ENCODE measurements at regions not wholly inside any gene's neighbourhood (a gene's known extent, or its start where the extent isn't known, plus 50 kb on each side); places are given as distances from the start of the nearest gene placed in this dataset.

GRCh38 chr4:152234571-152234970, 301.3 kb downstream of the FBXW7 start:
- no peak for DNase-seq

GRCh38 chr4:152232271-152232670, 303.6 kb downstream of the FBXW7 start:
- no peak for DNase-seq

GRCh38 chr4:152229782-152230289, 306.1 kb downstream of the FBXW7 start:
- peak; percentile 32 for DNase-seq

GRCh38 chr4:152225680-152226079, 310.2 kb downstream of the FBXW7 start:
- peak; percentile 20 for DNase-seq

GRCh38 chr4:152224721-152225420, 311.0 kb downstream of the FBXW7 start:
- DNase-seq, result no peak

GRCh38 chr4:152224223-152224622, 311.7 kb downstream of the FBXW7 start:
- DNase-seq, result no peak

- DNase-seq, result no peak
These were observed 312.3 kb downstream of the FBXW7 start for GRCh38 chr4:152223600-152223999.

GRCh38 chr4:152221816-152222516, 313.9 kb downstream of the FBXW7 start:
- DNase-seq, result no peak

GRCh38 chr4:152220201-152220666, 315.7 kb downstream of the FBXW7 start:
- DNase-seq, result no peak

- DNase-seq, result no peak
These were observed 317.3 kb downstream of the FBXW7 start for GRCh38 chr4:152218576-152218975.

GRCh38 chr4:152217896-152218295, 318.0 kb downstream of the FBXW7 start:
- DNase-seq, result no peak

- DNase-seq, result peak; percentile 84
These were observed 323.8 kb downstream of the FBXW7 start for GRCh38 chr4:152211936-152212653.

GRCh38 chr4:152209772-152210493, 326.0 kb downstream of the FBXW7 start:
- no peak for DNase-seq

GRCh38 chr4:152207378-152207720, 328.5 kb downstream of the FBXW7 start:
- DNase-seq, result no peak

- DNase-seq, result no peak
These were observed 329.1 kb downstream of the FBXW7 start for GRCh38 chr4:152206646-152207377.

- no peak for DNase-seq
These were observed 329.7 kb downstream of the FBXW7 start for GRCh38 chr4:152206185-152206584.

- no peak for DNase-seq
These were observed 333.5 kb downstream of the FBXW7 start for GRCh38 chr4:152202415-152202814.

GRCh38 chr4:152200511-152201333, 335.2 kb downstream of the FBXW7 start:
- DNase-seq, result no peak

GRCh38 chr4:152197211-152197610, 338.7 kb downstream of the FBXW7 start:
- no peak for DNase-seq

- DNase-seq, result no peak
These were observed 340.0 kb downstream of the FBXW7 start for GRCh38 chr4:152195888-152196287.

GRCh38 chr4:152193059-152193458, 342.8 kb downstream of the FBXW7 start:
- DNase-seq, result no peak

Data from NCI-H146 (cell line).